ENCODE measurements at regions not wholly inside any gene's neighbourhood (a gene's known extent, or its start where the extent isn't known, plus 50 kb on each side); places are given as distances from the start of the nearest gene placed in this dataset.

DNA sequence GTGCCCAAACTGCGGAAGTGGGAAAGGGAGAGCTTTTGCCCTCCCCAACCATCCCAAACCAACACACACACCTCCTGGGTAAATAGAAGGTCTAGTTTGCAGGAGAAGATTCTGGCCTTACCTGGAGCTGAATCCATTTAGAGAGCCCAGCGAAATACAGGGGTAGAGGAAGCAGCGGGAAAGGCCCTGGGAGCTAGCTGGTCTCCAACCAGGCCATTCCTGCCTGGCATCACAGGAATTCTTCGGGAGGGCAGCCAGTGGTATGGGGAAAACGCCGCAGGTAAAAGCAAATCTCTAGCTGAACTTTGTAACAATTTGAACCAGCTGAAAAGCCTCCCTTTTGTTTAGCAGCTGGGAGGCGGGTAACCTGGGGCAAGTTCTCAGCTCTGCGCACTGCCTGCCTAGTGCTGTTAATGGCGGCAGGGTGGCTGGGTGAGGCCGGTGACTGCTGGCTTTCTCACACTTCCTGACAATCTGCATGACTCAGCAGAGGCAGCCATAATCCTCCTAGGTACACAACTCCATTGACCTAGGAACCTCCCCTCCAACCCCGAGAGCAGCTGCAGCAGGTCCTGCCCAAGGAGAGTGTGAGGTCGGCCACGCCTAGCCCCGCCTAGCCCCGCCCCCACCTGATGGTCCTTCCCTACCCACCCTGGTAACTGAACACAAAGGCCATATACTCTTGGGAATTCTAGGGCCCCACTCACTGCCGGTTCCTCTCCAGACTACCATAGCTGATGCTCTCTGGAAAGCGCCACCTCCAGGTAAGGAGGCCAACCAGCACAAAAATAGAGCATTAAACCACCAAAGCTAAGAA, 483.8 kb upstream of the REG3G start:
- TF ChIP-seq, protein P1, sequence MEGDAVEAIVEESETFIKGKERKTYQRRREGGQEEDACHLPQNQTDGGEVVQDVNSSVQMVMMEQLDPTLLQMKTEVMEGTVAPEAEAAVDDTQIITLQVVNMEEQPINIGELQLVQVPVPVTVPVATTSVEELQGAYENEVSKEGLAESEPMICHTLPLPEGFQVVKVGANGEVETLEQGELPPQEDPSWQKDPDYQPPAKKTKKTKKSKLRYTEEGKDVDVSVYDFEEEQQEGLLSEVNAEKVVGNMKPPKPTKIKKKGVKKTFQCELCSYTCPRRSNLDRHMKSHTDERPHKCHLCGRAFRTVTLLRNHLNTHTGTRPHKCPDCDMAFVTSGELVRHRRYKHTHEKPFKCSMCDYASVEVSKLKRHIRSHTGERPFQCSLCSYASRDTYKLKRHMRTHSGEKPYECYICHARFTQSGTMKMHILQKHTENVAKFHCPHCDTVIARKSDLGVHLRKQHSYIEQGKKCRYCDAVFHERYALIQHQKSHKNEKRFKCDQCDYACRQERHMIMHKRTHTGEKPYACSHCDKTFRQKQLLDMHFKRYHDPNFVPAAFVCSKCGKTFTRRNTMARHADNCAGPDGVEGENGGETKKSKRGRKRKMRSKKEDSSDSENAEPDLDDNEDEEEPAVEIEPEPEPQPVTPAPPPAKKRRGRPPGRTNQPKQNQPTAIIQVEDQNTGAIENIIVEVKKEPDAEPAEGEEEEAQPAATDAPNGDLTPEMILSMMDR (IDR thresholded peaks at IDR 0.05; ENCODE audit: low read depth, low read length, missing input control), result no peak
- no peak for TF ChIP-seq TAF1 (conservative IDR thresholded peaks at IDR 0.05)
- TF ChIP-seq EGR1 (IDR thresholded peaks at IDR 0.05; ENCODE audit: low read depth in 2 of 2), result no peak
- TF ChIP-seq, protein P2, sequence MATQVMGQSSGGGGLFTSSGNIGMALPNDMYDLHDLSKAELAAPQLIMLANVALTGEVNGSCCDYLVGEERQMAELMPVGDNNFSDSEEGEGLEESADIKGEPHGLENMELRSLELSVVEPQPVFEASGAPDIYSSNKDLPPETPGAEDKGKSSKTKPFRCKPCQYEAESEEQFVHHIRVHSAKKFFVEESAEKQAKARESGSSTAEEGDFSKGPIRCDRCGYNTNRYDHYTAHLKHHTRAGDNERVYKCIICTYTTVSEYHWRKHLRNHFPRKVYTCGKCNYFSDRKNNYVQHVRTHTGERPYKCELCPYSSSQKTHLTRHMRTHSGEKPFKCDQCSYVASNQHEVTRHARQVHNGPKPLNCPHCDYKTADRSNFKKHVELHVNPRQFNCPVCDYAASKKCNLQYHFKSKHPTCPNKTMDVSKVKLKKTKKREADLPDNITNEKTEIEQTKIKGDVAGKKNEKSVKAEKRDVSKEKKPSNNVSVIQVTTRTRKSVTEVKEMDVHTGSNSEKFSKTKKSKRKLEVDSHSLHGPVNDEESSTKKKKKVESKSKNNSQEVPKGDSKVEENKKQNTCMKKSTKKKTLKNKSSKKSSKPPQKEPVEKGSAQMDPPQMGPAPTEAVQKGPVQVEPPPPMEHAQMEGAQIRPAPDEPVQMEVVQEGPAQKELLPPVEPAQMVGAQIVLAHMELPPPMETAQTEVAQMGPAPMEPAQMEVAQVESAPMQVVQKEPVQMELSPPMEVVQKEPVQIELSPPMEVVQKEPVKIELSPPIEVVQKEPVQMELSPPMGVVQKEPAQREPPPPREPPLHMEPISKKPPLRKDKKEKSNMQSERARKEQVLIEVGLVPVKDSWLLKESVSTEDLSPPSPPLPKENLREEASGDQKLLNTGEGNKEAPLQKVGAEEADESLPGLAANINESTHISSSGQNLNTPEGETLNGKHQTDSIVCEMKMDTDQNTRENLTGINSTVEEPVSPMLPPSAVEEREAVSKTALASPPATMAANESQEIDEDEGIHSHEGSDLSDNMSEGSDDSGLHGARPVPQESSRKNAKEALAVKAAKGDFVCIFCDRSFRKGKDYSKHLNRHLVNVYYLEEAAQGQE (IDR thresholded peaks at IDR 0.05), result no peak
- TF ChIP-seq YY1 (IDR thresholded peaks at IDR 0.05), result no peak
- no peak for TF ChIP-seq HNF4A (conservative IDR thresholded peaks at IDR 0.05)
